Stimulated activated CD4-positive, alpha-beta T cell treated with anti-CD3 and anti-CD28 coated beads, TNF-alpha, amount 100 ng/mL, for 48 hours (primary cell): ENCODE measurements at regions not wholly inside any gene's neighbourhood (a gene's known extent, or its start where the extent isn't known, plus 50 kb on each side); places are given as distances from the start of the nearest gene placed in this dataset.

Experiments used
- DNase-seq, 3 donors: peaks; one replicate each; pipeline ENCODE4 v3.0.0-alpha.2; 2020; ENCODE audit warnings: low read depth in 3 of 3

- no peak for DNase-seq
These were observed 57.7 kb upstream of the PPP1R3A start for GRCh38 chr7:113976508-113976907.

GRCh38 chr7:113968713-113969112 is 49.9 kb upstream of the PPP1R3A start:
- no peak for DNase-seq
